ENCODE measurements at regions not wholly inside any gene's neighbourhood (a gene's known extent, or its start where the extent isn't known, plus 50 kb on each side); places are given as distances from the start of the nearest gene placed in this dataset.

- TF ChIP-seq ZBTB7A (IDR thresholded peaks at IDR 0.05; ENCODE audit: low read depth) (no peak), TAF1 (IDR thresholded peaks at IDR 0.05; ENCODE audit: low read depth) (no peak), MAX (IDR thresholded peaks at IDR 0.05) (no peak), REST (IDR thresholded peaks at IDR 0.05; ENCODE audit: low read depth) (no peak), EP300 (IDR thresholded peaks at IDR 0.05; ENCODE audit: borderline replicate concordance) (no peak), TCF12 (IDR thresholded peaks at IDR 0.05; ENCODE audit: low read depth) (no peak), NFIC (IDR thresholded peaks at IDR 0.05) (no peak), TEAD4 (IDR thresholded peaks at IDR 0.05) (no peak), FOXM1 (IDR thresholded peaks at IDR 0.05; ENCODE audit: borderline replicate concordance, low read depth) (no peak), YY1 (IDR thresholded peaks at IDR 0.05; ENCODE audit: low read depth) (no peak), EGR1 (IDR thresholded peaks at IDR 0.05) (no peak), CEBPB (IDR thresholded peaks at IDR 0.05) (no peak), USF1 (IDR thresholded peaks at IDR 0.05) (no peak), RAD21 (IDR thresholded peaks at IDR 0.05; ENCODE audit: low read depth) (no peak), CREB1 (IDR thresholded peaks at IDR 0.05; ENCODE audit: low read depth) (no peak)
Observed at GRCh38 chr14:105855246-105855892, 329.0 kb downstream of the TMEM121 start.

GRCh38 chr14:105855893-105856675, 329.7 kb downstream of the TMEM121 start:
- TF ChIP-seq RAD21 (IDR thresholded peaks at IDR 0.05; ENCODE audit: low read depth) (no peak), FOXM1 (IDR thresholded peaks at IDR 0.05; ENCODE audit: borderline replicate concordance, low read depth) (no peak), USF1 (IDR thresholded peaks at IDR 0.05) (no peak), EGR1 (IDR thresholded peaks at IDR 0.05) (no peak), REST (IDR thresholded peaks at IDR 0.05; ENCODE audit: low read depth) (no peak), MAX (IDR thresholded peaks at IDR 0.05) (no peak), NFIC (IDR thresholded peaks at IDR 0.05) (no peak), CEBPB (IDR thresholded peaks at IDR 0.05) (no peak), TAF1 (IDR thresholded peaks at IDR 0.05; ENCODE audit: low read depth) (no peak), CREB1 (IDR thresholded peaks at IDR 0.05; ENCODE audit: low read depth) (no peak), TCF12 (IDR thresholded peaks at IDR 0.05; ENCODE audit: low read depth) (no peak), TEAD4 (IDR thresholded peaks at IDR 0.05) (no peak), YY1 (IDR thresholded peaks at IDR 0.05; ENCODE audit: low read depth) (no peak), EP300 (IDR thresholded peaks at IDR 0.05; ENCODE audit: borderline replicate concordance) (no peak), ZBTB7A (IDR thresholded peaks at IDR 0.05; ENCODE audit: low read depth) (no peak)

- no peak for TF ChIP-seq CREB1 (IDR thresholded peaks at IDR 0.05; ENCODE audit: low read depth)
- TF ChIP-seq EP300 (IDR thresholded peaks at IDR 0.05; ENCODE audit: borderline replicate concordance) = no peak
- no peak for TF ChIP-seq MAX (IDR thresholded peaks at IDR 0.05)
- no peak for TF ChIP-seq REST (IDR thresholded peaks at IDR 0.05; ENCODE audit: low read depth)
- TF ChIP-seq NFIC (IDR thresholded peaks at IDR 0.05) = no peak
- no peak for TF ChIP-seq RAD21 (IDR thresholded peaks at IDR 0.05; ENCODE audit: low read depth)
- no peak for TF ChIP-seq CEBPB (IDR thresholded peaks at IDR 0.05)
- TF ChIP-seq YY1 (IDR thresholded peaks at IDR 0.05; ENCODE audit: low read depth) = no peak
- no peak for TF ChIP-seq TAF1 (IDR thresholded peaks at IDR 0.05; ENCODE audit: low read depth)
- no peak for TF ChIP-seq EGR1 (IDR thresholded peaks at IDR 0.05)
- no peak for TF ChIP-seq TEAD4 (IDR thresholded peaks at IDR 0.05)
- TF ChIP-seq USF1 (IDR thresholded peaks at IDR 0.05) = no peak
- no peak for TF ChIP-seq TCF12 (IDR thresholded peaks at IDR 0.05; ENCODE audit: low read depth)
- TF ChIP-seq FOXM1 (IDR thresholded peaks at IDR 0.05; ENCODE audit: borderline replicate concordance, low read depth) = no peak
- TF ChIP-seq ZBTB7A (IDR thresholded peaks at IDR 0.05; ENCODE audit: low read depth) = no peak
Observed at GRCh38 chr14:105856676-105857219, 330.4 kb downstream of the TMEM121 start.
